ENCODE measurements at regions not wholly inside any gene's neighbourhood (a gene's known extent, or its start where the extent isn't known, plus 50 kb on each side); places are given as distances from the start of the nearest gene placed in this dataset.

GRCh38 chr13:31927219-31927653, 104.3 kb upstream of the FRY start:
- Histone ChIP-seq H3K4me1 (ENCODE audit: insufficient read depth, low read length) (no peaks in the 10 kb centered on the region), H3K4me2 (ENCODE audit: insufficient read depth, low read length) (no peak overlapping the region), H2AFZ (ENCODE audit: low read length) (no peak overlapping the region), H3K79me2 (ENCODE audit: insufficient read depth, low read length) (no peaks in the 10 kb centered on the region), H3K27ac (ENCODE audit: low read depth, low read length) (no peak overlapping the region), H3K27me3 (ENCODE audit: insufficient read depth, low read length) (no peaks in the 10 kb centered on the region), H3K36me3 (ENCODE audit: insufficient read depth, low read length) (no peaks in the 10 kb centered on the region), H4K20me1 (ENCODE audit: insufficient read depth, low read length) (no peaks in the 10 kb centered on the region), H3K4me3 (ENCODE audit: insufficient read depth, low read length) (no peak overlapping the region), H3K9me3 (ENCODE audit: low read depth, low read length) (no peaks in the 10 kb centered on the region)
- no peak for TF ChIP-seq CTCF (IDR thresholded peaks at IDR 0.05; ENCODE audit: extremely low read depth, low read depth, low read length)
- DNase-seq (ENCODE audit: insufficient read length, low spot score, missing footprints), result no peak

GRCh38 chr13:31929031-31929770, 102.4 kb upstream of the FRY start:
- Histone ChIP-seq H2AFZ (ENCODE audit: low read length) (no peak overlapping the region), H3K36me3 (ENCODE audit: insufficient read depth, low read length) (no peaks in the 10 kb centered on the region), H3K9me3 (ENCODE audit: low read depth, low read length) (no peaks in the 10 kb centered on the region), H3K27me3 (ENCODE audit: insufficient read depth, low read length) (no peaks in the 10 kb centered on the region), H3K27ac (ENCODE audit: low read depth, low read length) (no peak overlapping the region), H3K4me3 (ENCODE audit: insufficient read depth, low read length) (no peak overlapping the region), H4K20me1 (ENCODE audit: insufficient read depth, low read length) (no peaks in the 10 kb centered on the region), H3K4me2 (ENCODE audit: insufficient read depth, low read length) (no peak overlapping the region), H3K4me1 (ENCODE audit: insufficient read depth, low read length) (no peaks in the 10 kb centered on the region), H3K79me2 (ENCODE audit: insufficient read depth, low read length) (no peaks in the 10 kb centered on the region)
- DNase-seq (ENCODE audit: insufficient read length, low spot score, missing footprints), result no peak
- TF ChIP-seq CTCF (IDR thresholded peaks at IDR 0.05; ENCODE audit: extremely low read depth, low read depth, low read length), result no peak

- Histone ChIP-seq H3K27me3 (ENCODE audit: insufficient read depth, low read length) (no peaks in the 10 kb centered on the region), H3K4me2 (ENCODE audit: insufficient read depth, low read length) (no peak overlapping the region), H4K20me1 (ENCODE audit: insufficient read depth, low read length) (no peaks in the 10 kb centered on the region), H3K36me3 (ENCODE audit: insufficient read depth, low read length) (no peaks in the 10 kb centered on the region), H3K27ac (ENCODE audit: low read depth, low read length) (no peak overlapping the region), H2AFZ (ENCODE audit: low read length) (no peak overlapping the region), H3K4me3 (ENCODE audit: insufficient read depth, low read length) (no peak overlapping the region), H3K4me1 (ENCODE audit: insufficient read depth, low read length) (no peaks in the 10 kb centered on the region), H3K9me3 (ENCODE audit: low read depth, low read length) (no peaks in the 10 kb centered on the region), H3K79me2 (ENCODE audit: insufficient read depth, low read length) (no peaks in the 10 kb centered on the region)
- no peak for TF ChIP-seq CTCF (IDR thresholded peaks at IDR 0.05; ENCODE audit: extremely low read depth, low read depth, low read length)
- DNase-seq (ENCODE audit: insufficient read length, low spot score, missing footprints), result no peak
Measured at GRCh38 chr13:31930490-31930889, 101.1 kb upstream of the FRY start.

- Histone ChIP-seq H3K9me3 (ENCODE audit: low read depth, low read length) (no peaks in the 10 kb centered on the region), H3K79me2 (ENCODE audit: insufficient read depth, low read length) (no peaks in the 10 kb centered on the region), H3K4me2 (ENCODE audit: insufficient read depth, low read length) (no peak overlapping the region), H3K4me3 (ENCODE audit: insufficient read depth, low read length) (no peak overlapping the region), H3K27ac (ENCODE audit: low read depth, low read length) (no peak overlapping the region), H3K27me3 (ENCODE audit: insufficient read depth, low read length) (no peaks in the 10 kb centered on the region), H3K36me3 (ENCODE audit: insufficient read depth, low read length) (no peaks in the 10 kb centered on the region), H2AFZ (ENCODE audit: low read length) (no peak overlapping the region), H4K20me1 (ENCODE audit: insufficient read depth, low read length) (no peaks in the 10 kb centered on the region), H3K4me1 (ENCODE audit: insufficient read depth, low read length) (no peaks in the 10 kb centered on the region)
- no peak for DNase-seq (ENCODE audit: insufficient read length, low spot score, missing footprints)
- TF ChIP-seq CTCF (IDR thresholded peaks at IDR 0.05; ENCODE audit: extremely low read depth, low read depth, low read length), result no peak
Measured at GRCh38 chr13:31930901-31931522, 100.6 kb upstream of the FRY start.

All from osteoblast (primary cell).